Brain microvascular endothelial cell (primary cell): ENCODE measurements at regions not wholly inside any gene's neighbourhood (a gene's known extent, or its start where the extent isn't known, plus 50 kb on each side); places are given as distances from the start of the nearest gene placed in this dataset.

Experiments
- DNase-seq: peaks from one replicate; pipeline ENCODE4 v3.0.0-alpha.2; 2020
- H3K27ac ChIP-seq: fragments of 250-450 bp; sonication (Bioruptor Pico); 2 replicates; pipeline ENCODE4 v1.5.1; 2020; ENCODE audit warnings: mild to moderate bottlenecking, moderate library complexity
- H3K27me3 ChIP-seq: fragments of 250-450 bp; sonication (Bioruptor Pico); replicated peaks from 2 replicates; pipeline ENCODE4 v1.5.1; 2020; ENCODE audit warnings: mild to moderate bottlenecking
- H3K36me3 ChIP-seq: fragments of 250-450 bp; sonication (Bioruptor Pico); replicated peaks from 2 replicates; pipeline ENCODE4 v1.5.1; 2020; ENCODE audit warnings: mild to moderate bottlenecking
- H3K4me3 ChIP-seq: 2 replicates; pipeline ENCODE4 v1.5.1; 2011; ENCODE audit warnings: low read depth, mild to moderate bottlenecking, control low read depth, low read length, moderate library complexity
- in situ Hi-C: cut with HindIII; loops from 2 replicates; pipeline ENCODE4 v1.10.0; 2017; ENCODE audit warnings: low sequenced_read_pairs, low pct_ligation_motif_present
- TF ChIP-seq, protein P1 (sequence below): IDR thresholded peaks from 2 replicates; pipeline ENCODE4 v1.5.1; 2011; ENCODE audit warnings: low read depth, mild to moderate bottlenecking, moderate library complexity, low read length, control low read depth, inconsistent platforms; ENCODE audit errors: missing control alignments

GRCh38 chr21:33162436-33162951, 67.2 kb upstream of the IFNAR2 start:
- in situ Hi-C loops = no loop called here
- TF ChIP-seq, protein P1, sequence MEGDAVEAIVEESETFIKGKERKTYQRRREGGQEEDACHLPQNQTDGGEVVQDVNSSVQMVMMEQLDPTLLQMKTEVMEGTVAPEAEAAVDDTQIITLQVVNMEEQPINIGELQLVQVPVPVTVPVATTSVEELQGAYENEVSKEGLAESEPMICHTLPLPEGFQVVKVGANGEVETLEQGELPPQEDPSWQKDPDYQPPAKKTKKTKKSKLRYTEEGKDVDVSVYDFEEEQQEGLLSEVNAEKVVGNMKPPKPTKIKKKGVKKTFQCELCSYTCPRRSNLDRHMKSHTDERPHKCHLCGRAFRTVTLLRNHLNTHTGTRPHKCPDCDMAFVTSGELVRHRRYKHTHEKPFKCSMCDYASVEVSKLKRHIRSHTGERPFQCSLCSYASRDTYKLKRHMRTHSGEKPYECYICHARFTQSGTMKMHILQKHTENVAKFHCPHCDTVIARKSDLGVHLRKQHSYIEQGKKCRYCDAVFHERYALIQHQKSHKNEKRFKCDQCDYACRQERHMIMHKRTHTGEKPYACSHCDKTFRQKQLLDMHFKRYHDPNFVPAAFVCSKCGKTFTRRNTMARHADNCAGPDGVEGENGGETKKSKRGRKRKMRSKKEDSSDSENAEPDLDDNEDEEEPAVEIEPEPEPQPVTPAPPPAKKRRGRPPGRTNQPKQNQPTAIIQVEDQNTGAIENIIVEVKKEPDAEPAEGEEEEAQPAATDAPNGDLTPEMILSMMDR = no peak
- Histone ChIP-seq H3K27me3 (peaks cover 4% of the 10 kb centered on the region), H3K36me3 (no peaks in the 10 kb centered on the region), H3K27ac (no peak overlapping the region), H3K4me3 (no peak overlapping the region)
- DNase-seq = no peak

DNA sequence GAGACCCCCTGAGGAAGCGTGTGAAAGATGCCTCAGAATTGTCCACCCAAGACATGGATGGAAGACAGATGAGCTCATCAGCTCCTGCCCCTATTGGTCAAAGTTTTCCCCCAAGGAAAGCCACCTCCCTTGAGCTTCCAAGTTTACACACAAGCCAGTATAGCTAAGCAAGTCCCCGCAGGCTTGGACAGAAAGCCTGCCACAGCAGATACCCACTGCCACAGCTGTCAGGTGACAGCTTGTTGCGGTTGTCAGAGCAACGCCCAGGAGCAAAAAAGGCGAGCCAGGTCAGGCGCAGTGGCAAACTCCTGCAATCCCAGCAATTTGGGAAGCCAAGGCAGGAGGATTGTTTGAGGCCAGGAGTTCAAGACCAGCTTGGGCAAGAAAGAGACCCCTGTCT, 60.9 kb upstream of the IFNAR2 start:
- peaks cover 2% of the 10 kb centered on the region for H3K27me3 ChIP-seq
- no peaks in the 10 kb centered on the region for H3K36me3 ChIP-seq
- H3K4me3 ChIP-seq = no peak overlapping the region
- TF ChIP-seq, protein P1 = no peak
- H3K27ac ChIP-seq = no peak overlapping the region
- in situ Hi-C loops = no loop called here
- no peak for DNase-seq

- DNase-seq = no peak
- Histone ChIP-seq H3K4me3 (no peak overlapping the region), H3K27ac (no peak overlapping the region), H3K36me3 (no peaks in the 10 kb centered on the region), H3K27me3 (peaks cover 2% of the 10 kb centered on the region)
- TF ChIP-seq, protein P1 = no peak
- in situ Hi-C loops = no loop called here
These were observed 60.4 kb upstream of the IFNAR2 start for GRCh38 chr21:33169359-33169758.

DNA sequence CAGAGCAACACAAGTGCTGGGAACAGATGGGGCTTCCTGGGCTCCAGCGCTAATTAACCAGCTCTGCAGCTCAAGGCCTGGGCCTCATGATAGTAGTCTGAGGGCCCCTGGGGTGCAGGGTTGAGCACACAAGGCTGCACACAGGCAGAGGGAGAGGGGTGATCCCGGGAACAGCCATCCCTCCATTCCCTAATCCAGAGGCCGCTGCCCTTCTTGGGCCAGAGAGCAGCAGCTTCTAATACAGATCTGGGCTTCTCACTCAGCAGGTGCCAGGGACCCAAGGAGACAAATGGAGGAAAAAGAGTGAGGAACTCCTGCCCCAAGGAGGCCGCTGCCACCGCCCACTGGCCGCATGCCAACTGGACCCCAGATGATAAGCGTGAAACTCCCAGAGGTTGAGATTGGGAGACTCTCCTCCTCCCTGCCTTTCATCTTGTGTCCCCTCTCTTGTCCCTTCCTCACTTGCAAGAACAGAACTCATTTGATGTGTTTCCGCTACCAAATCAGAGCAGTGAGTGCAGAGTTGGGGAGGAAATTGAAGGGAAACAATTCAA, 58.0 kb upstream of the IFNAR2 start:
- Histone ChIP-seq H3K36me3 (no peaks in the 10 kb centered on the region), H3K27ac (no peak overlapping the region), H3K27me3 (peaks cover 2% of the 10 kb centered on the region), H3K4me3 (no peak overlapping the region)
- in situ Hi-C loops = no loop called here
- DNase-seq = no peak
- TF ChIP-seq, protein P1 = no peak

- TF ChIP-seq, protein P1 = no peak
- no peak overlapping the region for H3K27ac ChIP-seq
- no peak overlapping the region for H3K4me3 ChIP-seq
- in situ Hi-C loops = no loop called here
- no peaks in the 10 kb centered on the region for H3K36me3 ChIP-seq
- no peak for DNase-seq
- H3K27me3 ChIP-seq = peaks cover 2% of the 10 kb centered on the region
These were observed 55.0 kb upstream of the IFNAR2 start for GRCh38 chr21:33174756-33175155.
